Neuronal stem cell (in vitro differentiated cells): ENCODE measurements at regions not wholly inside any gene's neighbourhood (a gene's known extent, or its start where the extent isn't known, plus 50 kb on each side); places are given as distances from the start of the nearest gene placed in this dataset.

Experiments used
- DNase-seq: peaks from one replicate; pipeline ENCODE4 v3.0.0-alpha.2; 2013; ENCODE audit warnings: low spot score
- H2AFZ ChIP-seq: one replicate; pipeline ENCODE4 v1.6.1; 2013; ENCODE audit warnings: mild to moderate bottlenecking, low read length, inconsistent platforms
- H2AK5ac ChIP-seq: 2 replicates; pipeline ENCODE4 v1.6.1; 2013; ENCODE audit warnings: low read depth, mild to moderate bottlenecking, inconsistent platforms, low read length, moderate library complexity, mixed read lengths
- H2BK120ac ChIP-seq: 2 replicates; pipeline ENCODE4 v1.6.1; 2013; ENCODE audit warnings: low read depth, mild to moderate bottlenecking, inconsistent platforms, low read length, moderate library complexity, mixed read lengths
- H2BK12ac ChIP-seq: one replicate; pipeline ENCODE4 v1.6.1; 2013; ENCODE audit warnings: low read length, inconsistent platforms
- H2BK15ac ChIP-seq: 2 replicates; pipeline ENCODE4 v1.6.1; 2013; ENCODE audit warnings: mild to moderate bottlenecking, low read length, inconsistent platforms, mixed read lengths
- H2BK5ac ChIP-seq: one replicate; pipeline ENCODE4 v1.6.1; 2013; ENCODE audit warnings: inconsistent platforms, mild to moderate bottlenecking, low read length, moderate library complexity
- H3K14ac ChIP-seq: one replicate; pipeline ENCODE4 v1.6.1; 2013; ENCODE audit warnings: low read length, inconsistent platforms
- H3K18ac ChIP-seq: 2 replicates; pipeline ENCODE4 v1.6.1; 2013; ENCODE audit warnings: low read length, inconsistent platforms
- H3K23ac ChIP-seq: 2 replicates; pipeline ENCODE4 v1.6.1; 2013; ENCODE audit warnings: low read depth, mild to moderate bottlenecking, mixed read lengths, low read length, inconsistent platforms; ENCODE audit not compliant: poor library complexity
- H3K27ac ChIP-seq: replicated peaks from 3 replicates; pipeline ENCODE4 v1.5.1; 2013; ENCODE audit warnings: low read length, inconsistent platforms
- H3K27me3 ChIP-seq, 3 experiments: 2 replicates each; pipeline ENCODE4 v1.6.1; 2013; ENCODE audit warnings: low read length in 3 of 3, mild to moderate bottlenecking in 2 of 3, inconsistent platforms in 1 of 3, low read depth in 1 of 3, mixed read lengths in 1 of 3, moderate library complexity in 1 of 3; ENCODE audit not compliant: control insufficient read depth in 3 of 3, insufficient read depth in 3 of 3
- H3K36me3 ChIP-seq, 2 donors: replicated peaks in 1 of 2; 2 replicates each; pipeline ENCODE4 v1.6.1; 2013; ENCODE audit warnings: low read length in 2 of 2; ENCODE audit not compliant: control insufficient read depth in 2 of 2, insufficient read depth in 2 of 2
- H3K4ac ChIP-seq: 2 replicates; pipeline ENCODE4 v1.6.1; 2013; ENCODE audit warnings: inconsistent platforms, mild to moderate bottlenecking, low read length, moderate library complexity
- H3K4me1 ChIP-seq, 2 donors: 1 replicate in 1 of 2; 2 replicates in 1 of 2; pipeline ENCODE4 v1.6.1; 2013; ENCODE audit warnings: low read length in 2 of 2, low read depth in 1 of 2; ENCODE audit not compliant: control insufficient read depth in 2 of 2, insufficient read depth in 1 of 2
- H3K4me2 ChIP-seq: one replicate; pipeline ENCODE4 v1.6.1; 2013; ENCODE audit warnings: mild to moderate bottlenecking, low read length, inconsistent platforms; ENCODE audit not compliant: insufficient read depth, poor library complexity, severe bottlenecking
- H3K4me3 ChIP-seq, 2 donors: 2 replicates each; pipeline ENCODE4 v1.5.1; 2013; ENCODE audit warnings: low read length in 2 of 2, mild to moderate bottlenecking in 2 of 2, inconsistent platforms in 1 of 2, moderate library complexity in 1 of 2
- H3K79me1 ChIP-seq: one replicate; pipeline ENCODE4 v1.6.1; 2013; ENCODE audit warnings: low read depth, mild to moderate bottlenecking, inconsistent platforms, low read length, moderate library complexity
- H3K9ac ChIP-seq: one replicate; pipeline ENCODE4 v1.6.1; 2013; ENCODE audit warnings: mild to moderate bottlenecking, low read depth, low read length, inconsistent platforms; ENCODE audit not compliant: poor library complexity
- H3K9me3 ChIP-seq, 2 donors: replicated peaks in 1 of 2; 2 replicates each; pipeline versions ENCODE3 to v1.6.1; 2013; ENCODE audit warnings: low read length in 2 of 2, mild to moderate bottlenecking in 2 of 2, inconsistent platforms in 1 of 2, low read depth in 1 of 2, mixed read lengths in 1 of 2, moderate library complexity in 1 of 2; ENCODE audit not compliant: control insufficient read depth in 2 of 2, insufficient read depth in 1 of 2
- H4K8ac ChIP-seq: one replicate; pipeline ENCODE4 v1.6.1; 2013; ENCODE audit warnings: low read depth, mild to moderate bottlenecking, inconsistent platforms, low read length, moderate library complexity
- H4K91ac ChIP-seq: one replicate; pipeline ENCODE4 v1.6.1; 2013; ENCODE audit warnings: low read length, low read depth, mild to moderate bottlenecking, inconsistent platforms; ENCODE audit not compliant: poor library complexity
- WGBS, 2 donors: extraction: QIAGEN DNeasy Blood & Tissue Kit; methylation state at CpG; one replicate each; pipeline ENCODE4 v1.1.7; 2013; ENCODE audit warnings: missing lambda C conversion rate in 2 of 2, mixed read lengths in 1 of 2; ENCODE audit not compliant: insufficient read length in 2 of 2, insufficient replicate concordance in 1 of 2; ENCODE audit errors: extremely low coverage in 2 of 2; 5-methylcytosine and 5-hydroxymethylcytosine counted together

DNA sequence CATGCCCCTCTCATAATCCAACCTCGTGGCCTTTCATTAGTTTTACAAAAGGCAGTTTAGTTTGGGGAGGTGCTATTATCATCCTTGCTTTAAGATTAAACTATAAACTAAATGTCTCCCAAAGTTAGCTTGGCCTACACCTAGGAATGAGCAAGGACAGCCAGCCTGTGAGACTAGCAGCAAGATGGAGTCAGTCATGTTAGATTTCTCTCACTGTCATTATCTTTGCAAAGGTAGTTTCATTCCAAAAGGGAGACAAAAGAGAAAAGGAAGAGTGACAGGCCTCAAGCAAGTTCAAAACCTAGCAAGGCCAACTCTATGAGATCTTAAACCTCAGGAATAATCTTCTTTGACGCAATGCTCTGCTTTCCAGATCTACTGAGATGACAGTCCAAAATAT is 232.2 kb downstream of the UBE3D start:
- H2AK5ac ChIP-seq = no peak overlapping the region
- no peak for DNase-seq
- no peaks in the 10 kb centered on the region for H3K79me1 ChIP-seq
- no peak overlapping the region for H3K14ac ChIP-seq
- H3K27ac ChIP-seq = no peak overlapping the region
- no CpG with 5 or more reads among the region's 2 CpGs for WGBS, 2 donors
- no peaks in the 10 kb centered on the region for H3K9me3 ChIP-seq
- H3K27me3 ChIP-seq = no peaks in the 10 kb centered on the region
- H2BK12ac ChIP-seq = no peak overlapping the region
- no peak overlapping the region for H4K8ac ChIP-seq
- H3K4me1 ChIP-seq = no peaks in the 10 kb centered on the region
- no peak overlapping the region for H3K4me2 ChIP-seq
- H2BK15ac ChIP-seq = no peak overlapping the region
- no peak overlapping the region for H3K4ac ChIP-seq
- no peak overlapping the region for H3K4me3 ChIP-seq
- no peak overlapping the region for H2BK5ac ChIP-seq
- H2BK120ac ChIP-seq = no peak overlapping the region
- H3K9ac ChIP-seq = no peak overlapping the region
- H3K23ac ChIP-seq = no peak overlapping the region
- H2AFZ ChIP-seq = no peak overlapping the region
- H4K91ac ChIP-seq = no peak overlapping the region
- no peak overlapping the region for H3K18ac ChIP-seq
- H3K36me3 ChIP-seq = no peaks in the 10 kb centered on the region

DNA sequence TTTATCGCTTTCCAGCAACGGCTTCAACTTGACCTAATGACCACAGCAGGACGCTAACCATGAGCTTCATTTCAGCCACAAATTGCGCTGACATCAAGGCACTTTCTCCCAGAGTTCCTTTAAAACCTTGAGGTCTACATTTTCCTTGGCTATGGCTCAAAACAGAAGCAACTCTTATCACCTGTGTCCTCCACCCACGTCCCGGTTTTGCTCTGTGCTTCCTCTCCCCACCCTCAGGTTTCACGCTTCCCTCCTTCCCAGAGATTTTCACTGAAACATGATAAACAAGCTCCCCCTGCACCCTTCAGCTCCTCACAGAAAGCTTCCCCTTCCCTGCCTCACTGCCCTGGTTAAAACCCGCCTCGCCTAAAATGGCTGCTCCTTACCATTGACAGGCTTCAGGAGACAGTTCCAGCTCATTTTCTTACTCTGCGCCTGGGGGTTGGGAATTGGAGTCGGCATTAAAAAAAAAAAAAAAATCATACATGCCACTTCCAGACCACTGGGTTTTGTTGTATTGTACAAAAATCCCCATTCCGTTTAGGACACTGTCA is 229.5 kb downstream of the UBE3D start:
- Histone ChIP-seq H2BK120ac (no peak overlapping the region), H3K4me2 (no peak overlapping the region), H4K8ac (no peak overlapping the region), H2BK15ac (no peak overlapping the region), H3K4me3 (no peak overlapping the region), H2BK12ac (no peak overlapping the region), H2BK5ac (no peak overlapping the region), H3K4me1 (no peaks in the 10 kb centered on the region), H3K9ac (no peak overlapping the region), H3K18ac (no peak overlapping the region), H3K79me1 (no peaks in the 10 kb centered on the region), H4K91ac (no peak overlapping the region), H3K9me3 (no peaks in the 10 kb centered on the region), H3K27ac (no peak overlapping the region), H2AK5ac (no peak overlapping the region), H3K36me3 (no peaks in the 10 kb centered on the region), H3K4ac (no peak overlapping the region), H3K27me3 (no peaks in the 10 kb centered on the region), H2AFZ (peak overlapping the region; percentile 26), H3K14ac (no peak overlapping the region), H3K23ac (no peak overlapping the region)
- WGBS, 2 donors = no CpG with 5 or more reads among the region's 12 CpGs
- no peak for DNase-seq

DNA sequence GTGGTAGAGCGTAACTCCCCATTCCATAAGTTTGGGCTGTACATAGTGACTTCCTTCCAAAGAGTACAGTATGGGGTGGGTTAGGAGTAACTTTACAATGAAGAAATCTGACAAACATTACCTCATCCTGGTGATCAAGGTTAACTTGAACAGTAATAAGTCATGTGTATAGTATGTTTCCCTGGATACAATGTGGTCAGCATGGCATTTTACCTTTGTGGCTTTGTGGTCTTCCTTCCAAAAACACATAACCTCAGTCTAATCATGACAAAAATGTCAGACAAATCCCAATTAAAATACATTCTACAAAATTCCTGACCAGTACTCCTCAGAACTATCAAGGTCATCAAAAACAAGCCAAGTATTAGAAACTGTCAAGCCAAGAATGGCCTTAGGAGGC is 225.1 kb downstream of the UBE3D start:
- no peak overlapping the region for H4K8ac ChIP-seq
- no peaks in the 10 kb centered on the region for H3K27me3 ChIP-seq
- no peak overlapping the region for H3K27ac ChIP-seq
- H3K23ac ChIP-seq = no peak overlapping the region
- H3K4me1 ChIP-seq = no peaks in the 10 kb centered on the region
- H3K4ac ChIP-seq = no peak overlapping the region
- H4K91ac ChIP-seq = no peak overlapping the region
- no peak overlapping the region for H2AFZ ChIP-seq
- no peak overlapping the region for H3K4me2 ChIP-seq
- no peak overlapping the region for H3K18ac ChIP-seq
- no peak overlapping the region for H2BK120ac ChIP-seq
- no peaks in the 10 kb centered on the region for H3K79me1 ChIP-seq
- WGBS, 2 donors = no CpG with 5 or more reads among the region's 1 CpG
- no peak overlapping the region for H2AK5ac ChIP-seq
- no peak overlapping the region for H2BK15ac ChIP-seq
- H2BK5ac ChIP-seq = no peak overlapping the region
- H3K36me3 ChIP-seq = no peaks in the 10 kb centered on the region
- no peak overlapping the region for H2BK12ac ChIP-seq
- no peak for DNase-seq
- H3K4me3 ChIP-seq = no peak overlapping the region
- no peaks in the 10 kb centered on the region for H3K9me3 ChIP-seq
- no peak overlapping the region for H3K14ac ChIP-seq
- H3K9ac ChIP-seq = no peak overlapping the region

DNA sequence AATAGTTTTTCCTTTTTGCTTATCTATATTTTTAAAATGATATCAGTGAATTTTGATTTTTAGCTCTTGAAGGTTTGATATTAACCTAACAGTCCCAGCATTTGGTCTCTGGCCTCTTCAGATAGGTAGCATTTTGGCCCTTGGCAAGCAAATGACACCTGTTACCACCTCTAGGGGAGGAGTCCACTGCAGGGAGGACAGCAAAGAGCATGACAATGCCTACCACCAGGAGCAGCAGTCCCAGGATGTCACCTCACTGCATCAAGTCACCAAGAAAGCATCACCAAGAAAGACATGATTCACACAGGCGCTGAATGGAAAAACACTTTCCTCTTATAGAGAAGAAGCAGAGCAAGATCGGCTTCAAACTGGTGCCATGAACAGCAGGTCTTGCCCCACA is 224.3 kb downstream of the UBE3D start:
- Histone ChIP-seq H4K8ac (no peak overlapping the region), H2BK15ac (no peak overlapping the region), H2BK120ac (no peak overlapping the region), H3K27me3 (no peaks in the 10 kb centered on the region), H3K79me1 (no peaks in the 10 kb centered on the region), H2AFZ (no peak overlapping the region), H3K23ac (no peak overlapping the region), H3K9ac (no peak overlapping the region), H3K27ac (no peak overlapping the region), H2BK5ac (no peak overlapping the region), H3K18ac (no peak overlapping the region), H2AK5ac (no peak overlapping the region), H3K4ac (no peak overlapping the region), H3K36me3 (no peaks in the 10 kb centered on the region), H3K4me2 (no peak overlapping the region), H3K4me1 (no peaks in the 10 kb centered on the region), H3K4me3 (no peak overlapping the region), H2BK12ac (no peak overlapping the region), H4K91ac (no peak overlapping the region), H3K9me3 (no peaks in the 10 kb centered on the region), H3K14ac (no peak overlapping the region)
- no peak for DNase-seq
- whole genome bisulfite sequencing, 2 donors = no CpG with 5 or more reads among the region's 2 CpGs
